Prostate gland (tissue), 2 donors: ENCODE measurements at regions not wholly inside any gene's neighbourhood (a gene's known extent, or its start where the extent isn't known, plus 50 kb on each side); places are given as distances from the start of the nearest gene placed in this dataset.

Experiments
- DNase-seq: peaks from one replicate; pipeline ENCODE4 v3.0.0-alpha.2; 2019; ENCODE audit warnings: low spot score
- H3K27ac ChIP-seq, 2 donors: fragments of 200-600 bp; sonication (generic); 2 replicates each; pipeline ENCODE4 v1.5.1; 2017 to 2019
- H3K27me3 ChIP-seq: fragments of 200-600 bp; sonication (generic); replicated peaks from 2 replicates; pipeline ENCODE4 v1.5.1; 2019; ENCODE audit not compliant: insufficient read depth
- H3K36me3 ChIP-seq, 2 donors: fragments of 200-600 bp; sonication (generic); 1 replicate in 1 of 2; 2 replicates in 1 of 2; pipeline versions ENCODE4 v1.5.1 to v1.8.1; 2017 to 2019
- H3K4me1 ChIP-seq: fragments of 200-600 bp; sonication (generic); replicated peaks from 2 replicates; pipeline ENCODE4 v1.5.1; 2019
- H3K4me3 ChIP-seq, 2 donors: fragments of 200-600 bp; sonication (generic); 2 replicates each; pipeline ENCODE4 v1.5.1; 2017 to 2019
- H3K9me3 ChIP-seq: fragments of 200-600 bp; sonication (generic); 2 replicates; pipeline ENCODE4 v1.5.1; 2017
- CTCF ChIP-seq, 4 experiments: fragments of 200-600 bp in 2 of 4; fragments of 450-650 bp in 2 of 4; sonication (generic) in 2 of 4; IDR thresholded peaks; 1 replicate in 3 of 4; 2 replicates in 1 of 4; pipeline ENCODE4 v1.5.1; 2016 to 2019; ENCODE audit warnings: antibody characterized with exemption in 4 of 4, mild to moderate bottlenecking in 2 of 4, moderate library complexity in 2 of 4
- POLR2A ChIP-seq: fragments of 450-650 bp; IDR thresholded peaks from one replicate; pipeline ENCODE4 v1.6.1; 2016; ENCODE audit warnings: antibody characterized with exemption, mild to moderate bottlenecking
- POLR2AphosphoS5 ChIP-seq: sonication (generic); formaldehyde crosslinking; IDR thresholded peaks from one replicate; pipeline ENCODE4 v1.6.1; 2017; ENCODE audit warnings: antibody characterized with exemption
- WGBS: methylation state at CpG from one replicate; pipeline ENCODE4 v1.1.5; 2018; 5-methylcytosine and 5-hydroxymethylcytosine counted together
- intact Hi-C: fragments of 100-400 bp; cut with DNase I; formaldehyde crosslinking; loops from one replicate; pipeline ENCODE4 v1.14.2; 2022

- Histone ChIP-seq H3K36me3 (no peaks in the 10 kb centered on the region), H3K4me1 (no peaks in the 10 kb centered on the region), H3K27me3 (no peaks in the 10 kb centered on the region), H3K4me3 (no peak overlapping the region), H3K27ac (no peak overlapping the region), H3K9me3 (no peaks in the 10 kb centered on the region)
- no peak for DNase-seq
- TF ChIP-seq POLR2AphosphoS5 (no peak), POLR2A (no peak), CTCF (IDR thresholded peaks at IDR 0.05) (no peak)
- intact Hi-C loops: no loop called here
- 74% methylated on average over 2 of the region's 2 CpGs for WGBS
Measured at GRCh38 chr10:2873769-2874168, 193.6 kb upstream of the PFKP start.

- no peak for DNase-seq
- H3K4me1 ChIP-seq: no peaks in the 10 kb centered on the region
- no peak for TF ChIP-seq POLR2AphosphoS5
- no peak for TF ChIP-seq CTCF (IDR thresholded peaks at IDR 0.05)
- no peak for TF ChIP-seq POLR2A
- intact Hi-C loops: no loop called here
- H3K27me3 ChIP-seq: no peaks in the 10 kb centered on the region
- H3K9me3 ChIP-seq: no peaks in the 10 kb centered on the region
- no peak overlapping the region for H3K27ac ChIP-seq
- WGBS: 85% methylated on average over 2 of the region's 2 CpGs
- no peaks in the 10 kb centered on the region for H3K36me3 ChIP-seq
- no peak overlapping the region for H3K4me3 ChIP-seq
Measured at GRCh38 chr10:2871673-2872219, 195.6 kb upstream of the PFKP start.

DNA sequence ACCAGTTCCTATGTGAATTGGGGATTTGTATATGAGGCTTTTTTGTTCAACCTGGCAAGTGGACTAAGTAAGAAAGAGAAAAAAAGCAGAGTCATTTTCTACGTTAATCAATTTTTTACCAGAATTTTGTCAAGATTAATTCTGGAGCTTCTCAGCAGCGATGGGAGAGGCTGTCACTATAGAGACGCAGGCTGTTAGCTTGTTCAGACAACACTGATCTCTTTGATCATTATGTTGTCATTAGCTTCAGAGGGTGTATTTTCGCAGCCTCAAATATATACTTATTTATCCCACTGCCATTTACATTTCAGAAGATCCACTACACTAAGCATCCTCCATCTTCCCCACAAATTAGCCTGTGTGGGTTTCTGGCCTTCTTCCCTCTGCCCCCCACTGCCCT is 196.7 kb upstream of the PFKP start:
- TF ChIP-seq POLR2AphosphoS5 (no peak), POLR2A (no peak), CTCF (IDR thresholded peaks at IDR 0.05) (no peak)
- Histone ChIP-seq H3K4me1 (no peaks in the 10 kb centered on the region), H3K27ac (no peak overlapping the region), H3K36me3 (no peaks in the 10 kb centered on the region), H3K9me3 (no peaks in the 10 kb centered on the region), H3K4me3 (no peak overlapping the region), H3K27me3 (no peaks in the 10 kb centered on the region)
- WGBS: 62% methylated on average over 4 of the region's 4 CpGs
- DNase-seq: no peak
- intact Hi-C loops: no loop called here

GRCh38 chr10:2867788-2868299 is 199.5 kb upstream of the PFKP start:
- intact Hi-C loops: no loop called here
- no peaks in the 10 kb centered on the region for H3K9me3 ChIP-seq
- DNase-seq: no peak
- no peak overlapping the region for H3K27ac ChIP-seq
- no peaks in the 10 kb centered on the region for H3K27me3 ChIP-seq
- H3K4me1 ChIP-seq: no peaks in the 10 kb centered on the region
- TF ChIP-seq CTCF (IDR thresholded peaks at IDR 0.05) (no peak), POLR2A (no peak), POLR2AphosphoS5 (no peak)
- H3K4me3 ChIP-seq: no peak overlapping the region
- 88% methylated on average over 8 of the region's 8 CpGs for WGBS
- no peaks in the 10 kb centered on the region for H3K36me3 ChIP-seq

- no peaks in the 10 kb centered on the region for H3K36me3 ChIP-seq
- WGBS: 43% methylated on average over 5 of the region's 5 CpGs
- intact Hi-C loops: no loop called here
- no peak for DNase-seq
- no peaks in the 10 kb centered on the region for H3K27me3 ChIP-seq
- H3K9me3 ChIP-seq: no peaks in the 10 kb centered on the region
- H3K4me1 ChIP-seq: no peaks in the 10 kb centered on the region
- no peak overlapping the region for H3K27ac ChIP-seq
- H3K4me3 ChIP-seq: no peak overlapping the region
- no peak for TF ChIP-seq POLR2AphosphoS5
- no peak for TF ChIP-seq CTCF (IDR thresholded peaks at IDR 0.05)
- TF ChIP-seq POLR2A: no peak
Measured at GRCh38 chr10:2866569-2866968, 200.8 kb upstream of the PFKP start.
